ENCODE measurements at regions not wholly inside any gene's neighbourhood (a gene's known extent, or its start where the extent isn't known, plus 50 kb on each side); places are given as distances from the start of the nearest gene placed in this dataset.

DNA sequence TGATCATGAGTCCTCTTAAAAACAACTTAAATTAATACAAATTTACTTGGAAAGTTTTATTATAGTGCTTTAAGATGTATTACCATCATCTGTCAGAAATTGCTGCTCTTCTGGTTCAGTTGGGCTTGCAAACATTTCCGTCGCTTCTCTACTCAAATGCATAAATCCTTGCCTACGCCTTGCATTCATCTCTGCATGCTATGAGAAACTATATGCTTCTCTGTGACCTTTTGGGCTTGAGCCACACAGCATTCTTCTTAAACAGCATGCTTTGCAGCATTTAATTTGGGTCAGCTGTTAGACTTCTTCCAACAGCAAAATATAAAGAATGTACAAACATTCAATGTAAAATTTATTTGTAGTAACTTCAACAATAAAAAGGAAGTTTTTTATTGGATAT lies 305.7 kb upstream of the FLRT2 start:
- H3K9me3 ChIP-seq (ENCODE audit: low read length) = no peaks in the 10 kb centered on the region
- H4K20me1 ChIP-seq (ENCODE audit: insufficient read depth, low read length) = no peaks in the 10 kb centered on the region
- H3F3A ChIP-seq (ENCODE audit: insufficient read depth, low read length) = no peaks in the 10 kb centered on the region
- TF ChIP-seq CTCF (IDR thresholded peaks at IDR 0.05; ENCODE audit: low read length) = no peak
- TF ChIP-seq EZH2 (IDR thresholded peaks at IDR 0.05; ENCODE audit: borderline replicate concordance, low read length) = no peak
- no peaks in the 10 kb centered on the region for H3K36me3 ChIP-seq (ENCODE audit: insufficient read depth, low read length)
- no peak overlapping the region for H2AFZ ChIP-seq (ENCODE audit: low read length)
- H3K27ac ChIP-seq (ENCODE audit: low read depth, low read length, poor library complexity, severe bottlenecking) = no peak overlapping the region
- no peak overlapping the region for H3K4me3 ChIP-seq (ENCODE audit: low read depth, low read length, poor library complexity, severe bottlenecking)
- no peak overlapping the region for H3K4me2 ChIP-seq (ENCODE audit: low read length)
- no peak overlapping the region for H3K9ac ChIP-seq (ENCODE audit: low read length)
- no peaks in the 10 kb centered on the region for H3K4me1 ChIP-seq (ENCODE audit: insufficient read depth, low read length, severe bottlenecking)
- no peaks in the 10 kb centered on the region for H3K79me2 ChIP-seq (ENCODE audit: insufficient read depth, low read length)
- no peaks in the 10 kb centered on the region for H3K27me3 ChIP-seq (ENCODE audit: insufficient read depth, low read length)
- no peaks in the 10 kb centered on the region for H3K9me2 ChIP-seq (ENCODE audit: low read depth, low read length)

GRCh38 chr14:85233756-85234155 lies 296.2 kb upstream of the FLRT2 start:
- H3K4me1 ChIP-seq (ENCODE audit: insufficient read depth, low read length, severe bottlenecking) = no peaks in the 10 kb centered on the region
- no peaks in the 10 kb centered on the region for H3K36me3 ChIP-seq (ENCODE audit: insufficient read depth, low read length)
- no peak for TF ChIP-seq CTCF (IDR thresholded peaks at IDR 0.05; ENCODE audit: low read length)
- no peak for TF ChIP-seq EZH2 (IDR thresholded peaks at IDR 0.05; ENCODE audit: borderline replicate concordance, low read length)
- H3K4me3 ChIP-seq (ENCODE audit: low read depth, low read length, poor library complexity, severe bottlenecking) = no peak overlapping the region
- no peaks in the 10 kb centered on the region for H3K27me3 ChIP-seq (ENCODE audit: insufficient read depth, low read length)
- H4K20me1 ChIP-seq (ENCODE audit: insufficient read depth, low read length) = no peaks in the 10 kb centered on the region
- no peak overlapping the region for H2AFZ ChIP-seq (ENCODE audit: low read length)
- no peaks in the 10 kb centered on the region for H3F3A ChIP-seq (ENCODE audit: insufficient read depth, low read length)
- no peaks in the 10 kb centered on the region for H3K9me2 ChIP-seq (ENCODE audit: low read depth, low read length)
- H3K27ac ChIP-seq (ENCODE audit: low read depth, low read length, poor library complexity, severe bottlenecking) = no peak overlapping the region
- no peak overlapping the region for H3K9ac ChIP-seq (ENCODE audit: low read length)
- no peaks in the 10 kb centered on the region for H3K9me3 ChIP-seq (ENCODE audit: low read length)
- H3K79me2 ChIP-seq (ENCODE audit: insufficient read depth, low read length) = no peaks in the 10 kb centered on the region
- no peak overlapping the region for H3K4me2 ChIP-seq (ENCODE audit: low read length)

DNA sequence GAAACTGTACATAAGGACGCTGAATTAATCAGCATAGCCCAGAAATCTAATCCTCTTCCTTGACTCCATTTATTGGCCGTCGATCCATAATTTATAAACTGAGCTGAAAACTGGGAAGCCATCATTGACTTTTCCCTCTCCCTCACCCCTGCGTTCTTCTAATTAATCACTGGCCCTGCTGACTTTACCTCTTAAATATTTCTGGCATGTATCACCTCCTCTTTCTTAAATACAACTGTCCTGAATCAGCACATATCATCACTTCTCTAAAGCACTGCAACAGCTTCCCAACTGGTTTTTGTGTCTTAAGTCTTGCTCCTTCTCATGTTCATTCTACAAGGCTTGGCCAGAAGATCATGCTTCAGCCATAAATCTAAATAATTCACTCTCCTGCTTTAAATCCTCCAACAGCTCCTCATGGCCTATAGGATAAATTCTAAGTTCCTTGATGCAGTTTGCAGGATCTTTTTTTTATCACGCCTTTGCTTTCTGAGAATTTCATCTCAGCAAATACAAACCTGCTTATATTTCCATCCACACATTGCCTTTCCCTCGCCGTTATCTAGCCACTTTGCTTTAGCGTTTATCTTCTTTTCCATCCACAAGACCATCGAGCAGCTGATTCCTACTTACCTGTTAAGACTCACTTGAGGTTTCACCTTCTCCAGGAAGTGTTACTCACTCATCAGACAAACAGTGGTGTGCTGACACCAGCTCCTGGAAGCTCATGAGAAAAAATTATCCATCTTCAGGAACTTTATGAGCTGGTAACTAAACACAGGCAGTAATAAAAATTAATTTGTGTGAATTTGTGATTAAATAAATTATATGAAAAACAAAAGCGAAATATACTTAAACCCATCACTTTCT lies 295.6 kb upstream of the FLRT2 start:
- Histone ChIP-seq H3K9me2 (ENCODE audit: low read depth, low read length) (no peaks in the 10 kb centered on the region), H3K27me3 (ENCODE audit: insufficient read depth, low read length) (no peaks in the 10 kb centered on the region), H3K36me3 (ENCODE audit: insufficient read depth, low read length) (no peaks in the 10 kb centered on the region), H3K79me2 (ENCODE audit: insufficient read depth, low read length) (no peaks in the 10 kb centered on the region), H3K4me2 (ENCODE audit: low read length) (no peak overlapping the region), H3K9ac (ENCODE audit: low read length) (no peak overlapping the region), H3K9me3 (ENCODE audit: low read length) (no peaks in the 10 kb centered on the region), H4K20me1 (ENCODE audit: insufficient read depth, low read length) (no peaks in the 10 kb centered on the region), H3K4me3 (ENCODE audit: low read depth, low read length, poor library complexity, severe bottlenecking) (no peak overlapping the region), H3K4me1 (ENCODE audit: insufficient read depth, low read length, severe bottlenecking) (no peaks in the 10 kb centered on the region), H3K27ac (ENCODE audit: low read depth, low read length, poor library complexity, severe bottlenecking) (no peak overlapping the region), H2AFZ (ENCODE audit: low read length) (no peak overlapping the region), H3F3A (ENCODE audit: insufficient read depth, low read length) (no peaks in the 10 kb centered on the region)
- TF ChIP-seq EZH2 (IDR thresholded peaks at IDR 0.05; ENCODE audit: borderline replicate concordance, low read length) (no peak), CTCF (IDR thresholded peaks at IDR 0.05; ENCODE audit: low read length) (no peak)
